Natural killer cell (primary cell): ENCODE measurements at regions not wholly inside any gene's neighbourhood (a gene's known extent, or its start where the extent isn't known, plus 50 kb on each side); places are given as distances from the start of the nearest gene placed in this dataset.

Experiments
- ATAC-seq, 3 donors: fragments of 150-1000 bp in 2 of 3; fragments of 200-7000 bp in 1 of 3; cut with Tn5 transposase; 1 replicate in 1 of 3; 2 replicates in 2 of 3; pipeline ENCODE4 v1.10.0; 2021; ENCODE audit warnings: mild to moderate bottlenecking in 2 of 3, moderate library complexity in 2 of 3
- DNase-seq, 2 donors: peaks; one replicate each; pipeline versions ENCODE4 v3.0.0 to v3.0.0-alpha.2; 2013 to 2021; ENCODE audit warnings: mixed read lengths in 1 of 2
- H3K27ac ChIP-seq: one replicate; pipeline ENCODE4 v1.5.1; 2013; ENCODE audit warnings: mild to moderate bottlenecking, low read length
- H3K27me3 ChIP-seq: one replicate; pipeline ENCODE4 v1.6.1; 2013; ENCODE audit warnings: low read length; ENCODE audit not compliant: control insufficient read depth, insufficient read depth
- H3K36me3 ChIP-seq: one replicate; pipeline ENCODE4 v1.6.1; 2013; ENCODE audit warnings: low read length; ENCODE audit not compliant: control insufficient read depth, insufficient read depth
- H3K4me1 ChIP-seq: one replicate; pipeline ENCODE4 v1.6.1; 2013; ENCODE audit warnings: low read length; ENCODE audit not compliant: control insufficient read depth, insufficient read depth
- H3K4me3 ChIP-seq: one replicate; pipeline ENCODE4 v1.5.1; 2013; ENCODE audit warnings: low read length
- H3K9me3 ChIP-seq: one replicate; pipeline ENCODE4 v1.6.1; 2013; ENCODE audit warnings: low read length; ENCODE audit not compliant: control insufficient read depth, insufficient read depth
- H3K27ac Mint-ChIP-seq, 2 donors: one replicate each; pipeline ENCODE4 v1.8.0; 2022; ENCODE audit warnings: mild to moderate bottlenecking in 2 of 2, mixed read lengths in 2 of 2, moderate library complexity in 1 of 2
- H3K27me3 Mint-ChIP-seq, 2 donors: one replicate each; pipeline ENCODE4 v1.8.0; 2022; ENCODE audit warnings: low read depth in 2 of 2, mixed read lengths in 2 of 2
- H3K36me3 Mint-ChIP-seq: one replicate; pipeline ENCODE4 v1.8.0; 2022; ENCODE audit warnings: mixed read lengths
- H3K4me1 Mint-ChIP-seq, 2 donors: one replicate each; pipeline ENCODE4 v1.8.0; 2022; ENCODE audit warnings: mixed read lengths in 2 of 2
- H3K4me3 Mint-ChIP-seq: one replicate; pipeline ENCODE4 v1.8.0; 2022; ENCODE audit warnings: mild to moderate bottlenecking, moderate library complexity, mixed read lengths
- H3K9me3 Mint-ChIP-seq, 2 donors: one replicate each; pipeline ENCODE4 v1.8.0; 2022; ENCODE audit warnings: mixed read lengths in 2 of 2
- CTCF ChIP-seq: fragments of 200-600 bp; IDR thresholded peaks from one replicate; pipeline ENCODE4 v1.8.0; 2022; ENCODE audit warnings: antibody characterized with exemption
- WGBS: methylation state at CpG from one replicate; pipeline ENCODE4 v1.1.7; 2013; ENCODE audit warnings: missing lambda C conversion rate; ENCODE audit not compliant: insufficient coverage; 5-methylcytosine and 5-hydroxymethylcytosine counted together
- intact Hi-C: fragments of 100-400 bp; cut with micrococcal nuclease; formaldehyde crosslinking; loops from one replicate; pipeline ENCODE4 v1.14.2; 2022

DNA sequence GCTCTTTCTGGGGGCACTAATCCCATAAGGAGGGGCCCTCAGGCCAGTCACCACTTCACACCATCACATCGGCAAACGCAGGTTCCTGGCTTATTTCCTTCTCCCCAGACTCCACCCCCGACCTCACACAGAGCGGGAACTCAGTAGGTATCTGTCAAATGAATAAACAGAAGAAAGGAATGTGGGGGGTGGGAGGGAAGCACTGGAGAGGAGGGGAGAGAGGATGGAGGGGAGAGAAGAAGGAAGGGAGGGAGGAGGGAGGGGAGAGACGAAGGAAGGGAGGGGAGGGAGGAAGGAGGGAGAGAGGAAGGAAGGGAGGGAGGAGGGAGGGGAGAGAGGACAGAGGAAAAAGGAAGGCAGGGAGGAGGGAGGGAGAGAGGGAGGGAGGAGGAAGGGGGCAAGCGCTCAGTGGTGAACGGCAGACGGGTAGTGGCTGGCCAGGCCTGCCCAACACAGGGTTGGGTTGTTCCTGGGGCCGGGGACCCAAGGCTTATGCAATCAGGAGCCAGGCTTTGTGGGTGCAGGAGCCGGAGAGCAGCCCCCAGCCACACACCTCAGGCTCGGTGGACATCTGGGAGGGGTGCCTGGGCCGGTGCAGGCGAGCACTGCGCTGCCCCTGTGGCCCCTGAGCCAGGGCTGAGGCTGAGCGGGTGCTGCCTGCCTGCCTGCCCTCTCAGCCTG, 52.6 kb upstream of the FBRSL1 start:
- no peaks in the 10 kb centered on the region for H3K9me3 ChIP-seq
- H3K27ac ChIP-seq: no peak overlapping the region
- TF ChIP-seq CTCF: no peak
- Mint-ChIP-seq H3K36me3 (no peaks in the 10 kb centered on the region), H3K4me3 (no peak overlapping the region), H3K27ac (no peak overlapping the region), H3K9me3 (no peaks in the 10 kb centered on the region), H3K4me1 (peaks cover 0 to 28% of the 10 kb centered on the region in 2 donors), H3K27me3 (peaks cover 0 to 7% of the 10 kb centered on the region in 2 donors)
- H3K27me3 ChIP-seq: no peaks in the 10 kb centered on the region
- 22% methylated on average over 13 of the region's 15 CpGs for WGBS
- intact Hi-C loops: no loop called here
- no peaks in the 10 kb centered on the region for H3K36me3 ChIP-seq
- H3K4me3 ChIP-seq: no peak overlapping the region
- ATAC-seq (no peak), DNase-seq (no peak)
- peaks cover 55% of the 10 kb centered on the region for H3K4me1 ChIP-seq

- DNase-seq: no peak
- no peak for TF ChIP-seq CTCF
- H3K9me3 Mint-ChIP-seq: no peaks in the 10 kb centered on the region
- 82% methylated on average over 17 of the region's 17 CpGs for WGBS
- H3K27me3 ChIP-seq: no peaks in the 10 kb centered on the region
- no peaks in the 10 kb centered on the region for H3K9me3 ChIP-seq
- no peak overlapping the region for H3K27ac ChIP-seq
- no peak overlapping the region for H3K4me3 ChIP-seq
- peaks cover 55% of the 10 kb centered on the region for H3K4me1 ChIP-seq
- no peaks in the 10 kb centered on the region for H3K36me3 Mint-ChIP-seq
- peaks cover 0 to 7% of the 10 kb centered on the region in 2 donors for H3K27me3 Mint-ChIP-seq
- H3K27ac Mint-ChIP-seq: no peak overlapping the region
- ATAC-seq: no peak
- intact Hi-C loops: no loop called here
- peaks cover 0 to 28% of the 10 kb centered on the region in 2 donors for H3K4me1 Mint-ChIP-seq
- no peak overlapping the region for H3K4me3 Mint-ChIP-seq
- H3K36me3 ChIP-seq: no peaks in the 10 kb centered on the region
Measured at GRCh38 chr12:132436791-132437251, 53.1 kb upstream of the FBRSL1 start.

GRCh38 chr12:132435486-132436187, 54.3 kb upstream of the FBRSL1 start:
- Histone ChIP-seq H3K4me3 (no peak overlapping the region), H3K9me3 (no peaks in the 10 kb centered on the region), H3K27me3 (no peaks in the 10 kb centered on the region), H3K4me1 (peaks cover 60% of the 10 kb centered on the region), H3K36me3 (no peaks in the 10 kb centered on the region), H3K27ac (no peak overlapping the region)
- no peak for DNase-seq
- Mint-ChIP-seq H3K4me3 (no peak overlapping the region), H3K27ac (no peak overlapping the region), H3K36me3 (no peaks in the 10 kb centered on the region), H3K27me3 (peaks cover 0 to 7% of the 10 kb centered on the region in 2 donors), H3K9me3 (no peaks in the 10 kb centered on the region), H3K4me1 (peaks cover 0 to 28% of the 10 kb centered on the region in 2 donors)
- no peak for ATAC-seq
- intact Hi-C loops: no loop called here
- TF ChIP-seq CTCF: no peak
- 93% methylated on average over 39 of the region's 39 CpGs for WGBS
